Liver (tissue), 3 donors: ENCODE measurements at regions not wholly inside any gene's neighbourhood (a gene's known extent, or its start where the extent isn't known, plus 50 kb on each side); places are given as distances from the start of the nearest gene placed in this dataset.

Source experiments
- EGR1 ChIP-seq, 2 donors: IDR thresholded peaks; 2 replicates each; pipeline ENCODE4 v1.6.1; 2016 to 2018; ENCODE audit warnings: antibody characterized with exemption in 2 of 2, low read depth in 2 of 2
- GABPA ChIP-seq, 2 donors: IDR thresholded peaks in 1 of 2; conservative IDR thresholded peaks in 1 of 2; 2 replicates each; pipeline ENCODE4 v1.6.1; 2016; ENCODE audit warnings: antibody characterized with exemption in 2 of 2, mild to moderate bottlenecking in 1 of 2, moderate library complexity in 1 of 2
- JUND ChIP-seq, 2 donors: IDR thresholded peaks; 2 replicates each; pipeline ENCODE4 v1.6.1; 2016; ENCODE audit warnings: antibody characterized with exemption in 2 of 2
- RXRA ChIP-seq, 2 donors: IDR thresholded peaks; 2 replicates each; pipeline ENCODE4 v1.6.1; 2017 to 2018; ENCODE audit warnings: antibody characterized with exemption in 2 of 2, mild to moderate bottlenecking in 1 of 2
- TAF1 ChIP-seq: conservative IDR thresholded peaks from 2 replicates; pipeline ENCODE4 v1.6.1; 2016; ENCODE audit warnings: antibody characterized with exemption, mild to moderate bottlenecking
- TF ChIP-seq, protein P1 (sequence below): fragments of 150-350 bp; IDR thresholded peaks from 2 replicates; pipeline ENCODE4 v1.5.1; 2017; ENCODE audit warnings: improper control_type of control experiment, low read depth, low read length; ENCODE audit not compliant: missing input control
- TF ChIP-seq, protein P2 (sequence below): IDR thresholded peaks from 2 replicates; pipeline ENCODE4 v1.6.1; 2016; ENCODE audit warnings: antibody characterized with exemption
- TF ChIP-seq, protein P3 (sequence below): IDR thresholded peaks from 2 replicates; pipeline ENCODE4 v1.6.1; 2016; ENCODE audit warnings: antibody characterized with exemption
- TF ChIP-seq, protein P4 (sequence below): IDR thresholded peaks from 2 replicates; pipeline ENCODE4 v1.6.1; 2016; ENCODE audit warnings: antibody characterized with exemption, mild to moderate bottlenecking
- TF ChIP-seq, protein P5 (sequence below): IDR thresholded peaks from 2 replicates; pipeline ENCODE4 v1.6.1; 2016; ENCODE audit warnings: antibody characterized with exemption
- donor health status: healthy.
- donor health status: healthy.

DNA sequence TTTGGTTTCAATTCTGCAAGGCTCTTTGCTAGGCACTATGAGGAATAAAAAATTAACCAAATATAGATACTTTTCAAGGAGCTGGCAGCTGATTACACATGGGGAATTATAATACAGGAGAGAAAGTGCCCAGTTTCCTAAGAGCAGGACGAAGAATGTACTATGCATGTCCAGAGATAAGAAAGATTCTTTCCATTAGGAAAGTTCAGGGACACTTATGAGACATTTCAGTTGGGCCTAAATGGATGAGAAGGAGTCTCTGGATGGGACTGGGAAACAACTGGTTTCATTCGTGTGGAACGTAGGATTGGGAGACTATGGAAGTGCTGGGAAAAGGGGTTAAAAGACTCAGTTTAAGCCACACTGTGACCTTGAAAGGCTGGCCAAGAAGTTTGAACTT, 63.5 kb upstream of the MROH9 start:
- TF ChIP-seq, protein P1, sequence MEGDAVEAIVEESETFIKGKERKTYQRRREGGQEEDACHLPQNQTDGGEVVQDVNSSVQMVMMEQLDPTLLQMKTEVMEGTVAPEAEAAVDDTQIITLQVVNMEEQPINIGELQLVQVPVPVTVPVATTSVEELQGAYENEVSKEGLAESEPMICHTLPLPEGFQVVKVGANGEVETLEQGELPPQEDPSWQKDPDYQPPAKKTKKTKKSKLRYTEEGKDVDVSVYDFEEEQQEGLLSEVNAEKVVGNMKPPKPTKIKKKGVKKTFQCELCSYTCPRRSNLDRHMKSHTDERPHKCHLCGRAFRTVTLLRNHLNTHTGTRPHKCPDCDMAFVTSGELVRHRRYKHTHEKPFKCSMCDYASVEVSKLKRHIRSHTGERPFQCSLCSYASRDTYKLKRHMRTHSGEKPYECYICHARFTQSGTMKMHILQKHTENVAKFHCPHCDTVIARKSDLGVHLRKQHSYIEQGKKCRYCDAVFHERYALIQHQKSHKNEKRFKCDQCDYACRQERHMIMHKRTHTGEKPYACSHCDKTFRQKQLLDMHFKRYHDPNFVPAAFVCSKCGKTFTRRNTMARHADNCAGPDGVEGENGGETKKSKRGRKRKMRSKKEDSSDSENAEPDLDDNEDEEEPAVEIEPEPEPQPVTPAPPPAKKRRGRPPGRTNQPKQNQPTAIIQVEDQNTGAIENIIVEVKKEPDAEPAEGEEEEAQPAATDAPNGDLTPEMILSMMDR: no peak
- no peak for TF ChIP-seq TAF1
- TF ChIP-seq, protein P2, sequence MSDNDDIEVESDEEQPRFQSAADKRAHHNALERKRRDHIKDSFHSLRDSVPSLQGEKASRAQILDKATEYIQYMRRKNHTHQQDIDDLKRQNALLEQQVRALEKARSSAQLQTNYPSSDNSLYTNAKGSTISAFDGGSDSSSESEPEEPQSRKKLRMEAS: no peak
- TF ChIP-seq, protein P3, sequence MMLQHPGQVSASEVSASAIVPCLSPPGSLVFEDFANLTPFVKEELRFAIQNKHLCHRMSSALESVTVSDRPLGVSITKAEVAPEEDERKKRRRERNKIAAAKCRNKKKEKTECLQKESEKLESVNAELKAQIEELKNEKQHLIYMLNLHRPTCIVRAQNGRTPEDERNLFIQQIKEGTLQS: no peak
- TF ChIP-seq, protein P4, sequence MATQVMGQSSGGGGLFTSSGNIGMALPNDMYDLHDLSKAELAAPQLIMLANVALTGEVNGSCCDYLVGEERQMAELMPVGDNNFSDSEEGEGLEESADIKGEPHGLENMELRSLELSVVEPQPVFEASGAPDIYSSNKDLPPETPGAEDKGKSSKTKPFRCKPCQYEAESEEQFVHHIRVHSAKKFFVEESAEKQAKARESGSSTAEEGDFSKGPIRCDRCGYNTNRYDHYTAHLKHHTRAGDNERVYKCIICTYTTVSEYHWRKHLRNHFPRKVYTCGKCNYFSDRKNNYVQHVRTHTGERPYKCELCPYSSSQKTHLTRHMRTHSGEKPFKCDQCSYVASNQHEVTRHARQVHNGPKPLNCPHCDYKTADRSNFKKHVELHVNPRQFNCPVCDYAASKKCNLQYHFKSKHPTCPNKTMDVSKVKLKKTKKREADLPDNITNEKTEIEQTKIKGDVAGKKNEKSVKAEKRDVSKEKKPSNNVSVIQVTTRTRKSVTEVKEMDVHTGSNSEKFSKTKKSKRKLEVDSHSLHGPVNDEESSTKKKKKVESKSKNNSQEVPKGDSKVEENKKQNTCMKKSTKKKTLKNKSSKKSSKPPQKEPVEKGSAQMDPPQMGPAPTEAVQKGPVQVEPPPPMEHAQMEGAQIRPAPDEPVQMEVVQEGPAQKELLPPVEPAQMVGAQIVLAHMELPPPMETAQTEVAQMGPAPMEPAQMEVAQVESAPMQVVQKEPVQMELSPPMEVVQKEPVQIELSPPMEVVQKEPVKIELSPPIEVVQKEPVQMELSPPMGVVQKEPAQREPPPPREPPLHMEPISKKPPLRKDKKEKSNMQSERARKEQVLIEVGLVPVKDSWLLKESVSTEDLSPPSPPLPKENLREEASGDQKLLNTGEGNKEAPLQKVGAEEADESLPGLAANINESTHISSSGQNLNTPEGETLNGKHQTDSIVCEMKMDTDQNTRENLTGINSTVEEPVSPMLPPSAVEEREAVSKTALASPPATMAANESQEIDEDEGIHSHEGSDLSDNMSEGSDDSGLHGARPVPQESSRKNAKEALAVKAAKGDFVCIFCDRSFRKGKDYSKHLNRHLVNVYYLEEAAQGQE: no peak
- TF ChIP-seq, protein P5, sequence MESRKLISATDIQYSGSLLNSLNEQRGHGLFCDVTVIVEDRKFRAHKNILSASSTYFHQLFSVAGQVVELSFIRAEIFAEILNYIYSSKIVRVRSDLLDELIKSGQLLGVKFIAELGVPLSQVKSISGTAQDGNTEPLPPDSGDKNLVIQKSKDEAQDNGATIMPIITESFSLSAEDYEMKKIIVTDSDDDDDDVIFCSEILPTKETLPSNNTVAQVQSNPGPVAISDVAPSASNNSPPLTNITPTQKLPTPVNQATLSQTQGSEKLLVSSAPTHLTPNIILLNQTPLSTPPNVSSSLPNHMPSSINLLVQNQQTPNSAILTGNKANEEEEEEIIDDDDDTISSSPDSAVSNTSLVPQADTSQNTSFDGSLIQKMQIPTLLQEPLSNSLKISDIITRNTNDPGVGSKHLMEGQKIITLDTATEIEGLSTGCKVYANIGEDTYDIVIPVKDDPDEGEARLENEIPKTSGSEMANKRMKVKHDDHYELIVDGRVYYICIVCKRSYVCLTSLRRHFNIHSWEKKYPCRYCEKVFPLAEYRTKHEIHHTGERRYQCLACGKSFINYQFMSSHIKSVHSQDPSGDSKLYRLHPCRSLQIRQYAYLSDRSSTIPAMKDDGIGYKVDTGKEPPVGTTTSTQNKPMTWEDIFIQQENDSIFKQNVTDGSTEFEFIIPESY: no peak
- no peak for TF ChIP-seq GABPA (IDR thresholded peaks at IDR 0.05 in 1 of 2, conservative IDR thresholded peaks at IDR 0.05 in 1 of 2)
- TF ChIP-seq RXRA (IDR thresholded peaks at IDR 0.05): no peak
- TF ChIP-seq EGR1 (IDR thresholded peaks at IDR 0.05; ENCODE audit: low read depth in 2 of 2): no peak
- TF ChIP-seq JUND (IDR thresholded peaks at IDR 0.05): no peak
